ENCODE measurements at regions not wholly inside any gene's neighbourhood (a gene's known extent, or its start where the extent isn't known, plus 50 kb on each side); places are given as distances from the start of the nearest gene placed in this dataset.

GRCh38 chr2:180706694-180707093 lies 273.7 kb upstream of the UBE2E3 start:
- no peak for DNase-seq
- TF ChIP-seq POLR2A (IDR thresholded peaks at IDR 0.05) (no peak), EP300 (IDR thresholded peaks at IDR 0.05) (no peak)
- TF ChIP-seq, protein P1, sequence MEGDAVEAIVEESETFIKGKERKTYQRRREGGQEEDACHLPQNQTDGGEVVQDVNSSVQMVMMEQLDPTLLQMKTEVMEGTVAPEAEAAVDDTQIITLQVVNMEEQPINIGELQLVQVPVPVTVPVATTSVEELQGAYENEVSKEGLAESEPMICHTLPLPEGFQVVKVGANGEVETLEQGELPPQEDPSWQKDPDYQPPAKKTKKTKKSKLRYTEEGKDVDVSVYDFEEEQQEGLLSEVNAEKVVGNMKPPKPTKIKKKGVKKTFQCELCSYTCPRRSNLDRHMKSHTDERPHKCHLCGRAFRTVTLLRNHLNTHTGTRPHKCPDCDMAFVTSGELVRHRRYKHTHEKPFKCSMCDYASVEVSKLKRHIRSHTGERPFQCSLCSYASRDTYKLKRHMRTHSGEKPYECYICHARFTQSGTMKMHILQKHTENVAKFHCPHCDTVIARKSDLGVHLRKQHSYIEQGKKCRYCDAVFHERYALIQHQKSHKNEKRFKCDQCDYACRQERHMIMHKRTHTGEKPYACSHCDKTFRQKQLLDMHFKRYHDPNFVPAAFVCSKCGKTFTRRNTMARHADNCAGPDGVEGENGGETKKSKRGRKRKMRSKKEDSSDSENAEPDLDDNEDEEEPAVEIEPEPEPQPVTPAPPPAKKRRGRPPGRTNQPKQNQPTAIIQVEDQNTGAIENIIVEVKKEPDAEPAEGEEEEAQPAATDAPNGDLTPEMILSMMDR (IDR thresholded peaks at IDR 0.05): no peak
- Histone ChIP-seq H3K27ac (no peak overlapping the region), H3K9me3 (no peaks in the 10 kb centered on the region), H3K27me3 (no peaks in the 10 kb centered on the region), H3K4me3 (no peak overlapping the region), H3K4me1 (ENCODE audit: insufficient read depth) (no peaks in the 10 kb centered on the region), H3K36me3 (no peaks in the 10 kb centered on the region)
- intact Hi-C loops (cut with DNase I): no loop called here

GRCh38 chr2:180705551-180705950 lies 274.9 kb upstream of the UBE2E3 start:
- no peak for DNase-seq
- WGBS, 3 donors: 93 to 96% (median 93%) methylated on average over 1 of the region's 1 CpG
- TF ChIP-seq POLR2A (IDR thresholded peaks at IDR 0.05): no peak
- TF ChIP-seq, protein P1 (IDR thresholded peaks at IDR 0.05): no peak
- no peak for TF ChIP-seq EP300 (IDR thresholded peaks at IDR 0.05)

GRCh38 chr2:180705122-180705521 lies 275.3 kb upstream of the UBE2E3 start:
- DNase-seq: no peak
- TF ChIP-seq POLR2A (IDR thresholded peaks at IDR 0.05) (no peak), EP300 (IDR thresholded peaks at IDR 0.05) (no peak)
- TF ChIP-seq, protein P1 (IDR thresholded peaks at IDR 0.05): no peak
- intact Hi-C loops (cut with DNase I): no loop called here

More at GRCh38 chr2:180705551-180705950, 274.9 kb upstream of the UBE2E3 start:
- H3K4me3 ChIP-seq: no peak overlapping the region
- no peaks in the 10 kb centered on the region for H3K9me3 ChIP-seq
- H3K27ac ChIP-seq: no peak overlapping the region
- intact Hi-C loops (cut with DNase I): no loop called here
- H3K27me3 ChIP-seq: no peaks in the 10 kb centered on the region
- no peaks in the 10 kb centered on the region for H3K4me1 ChIP-seq (ENCODE audit: insufficient read depth)
- H3K36me3 ChIP-seq: no peaks in the 10 kb centered on the region

GRCh38 chr2:180699657-180700361 lies 280.6 kb upstream of the UBE2E3 start:
- 90 to 92% (median 92%) methylated on average over 4 of the region's 4 CpGs for WGBS, 3 donors
- no peaks in the 10 kb centered on the region for H3K36me3 ChIP-seq
- TF ChIP-seq POLR2A (IDR thresholded peaks at IDR 0.05) (no peak), EP300 (IDR thresholded peaks at IDR 0.05) (no peak)
- TF ChIP-seq, protein P1 (IDR thresholded peaks at IDR 0.05): no peak
- H3K27me3 ChIP-seq: no peaks in the 10 kb centered on the region
- H3K27ac ChIP-seq: no peak overlapping the region
- intact Hi-C loops (cut with DNase I): no loop called here
- no peak overlapping the region for H3K4me3 ChIP-seq
- no peak for DNase-seq
- no peaks in the 10 kb centered on the region for H3K4me1 ChIP-seq (ENCODE audit: insufficient read depth)
- H3K9me3 ChIP-seq: no peaks in the 10 kb centered on the region

More at GRCh38 chr2:180705122-180705521, 275.3 kb upstream of the UBE2E3 start:
- Histone ChIP-seq H3K36me3 (no peaks in the 10 kb centered on the region), H3K4me3 (no peak overlapping the region), H3K4me1 (ENCODE audit: insufficient read depth) (no peaks in the 10 kb centered on the region), H3K27ac (no peak overlapping the region), H3K9me3 (no peaks in the 10 kb centered on the region), H3K27me3 (no peaks in the 10 kb centered on the region)
